ENCODE measurements at regions not wholly inside any gene's neighbourhood (a gene's known extent, or its start where the extent isn't known, plus 50 kb on each side); places are given as distances from the start of the nearest gene placed in this dataset.
A peak's percentile ranks its signal among the peaks of the same experiment; 100 is the strongest.
"Not testable (repeated sequence)": the region's sequence is repeated elsewhere in the genome, so short reads cannot be mapped to it uniquely, and the experiment has no call there.

DNA sequence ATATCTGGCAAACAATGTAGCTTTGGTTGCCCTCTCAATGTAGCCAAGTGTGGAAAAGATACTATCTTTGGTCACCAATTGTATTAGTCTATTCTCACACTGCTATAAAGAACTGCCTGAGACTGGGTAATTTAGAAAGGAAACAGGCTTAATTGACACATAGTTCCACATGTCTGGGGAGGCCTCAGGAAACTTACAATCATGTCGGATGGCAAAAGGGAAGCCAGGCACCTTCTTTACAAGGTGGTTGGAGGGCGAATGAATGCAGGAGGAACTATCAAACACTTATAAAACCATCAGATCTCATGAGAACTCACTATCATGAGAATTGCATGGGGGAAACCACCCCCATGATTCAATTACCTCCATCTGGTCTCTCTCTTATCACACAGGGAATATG lies 133.1 kb upstream of the TBCA start:
- no peak for DNase-seq (ENCODE audit: low spot score)

DNA sequence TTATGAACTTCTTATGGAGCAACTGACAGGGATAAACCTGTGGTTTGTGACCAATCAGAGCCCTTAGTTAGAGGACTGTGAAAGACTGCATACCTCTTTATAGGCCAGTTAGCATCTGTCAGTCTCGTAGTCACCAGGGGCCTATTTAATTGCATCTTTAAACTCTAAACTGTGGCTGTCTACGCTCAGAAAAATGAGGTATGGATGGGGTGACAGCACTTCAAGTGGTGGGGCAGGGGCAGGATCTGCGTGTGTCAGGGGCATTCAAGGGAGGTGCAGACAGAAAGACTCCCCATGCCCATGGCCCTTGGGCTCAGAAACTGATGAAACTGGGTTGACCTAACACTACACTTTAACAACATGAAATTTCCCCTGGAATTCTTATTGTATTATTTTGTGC lies 132.6 kb upstream of the TBCA start:
- DNase-seq (ENCODE audit: low spot score), result no peak

DNA sequence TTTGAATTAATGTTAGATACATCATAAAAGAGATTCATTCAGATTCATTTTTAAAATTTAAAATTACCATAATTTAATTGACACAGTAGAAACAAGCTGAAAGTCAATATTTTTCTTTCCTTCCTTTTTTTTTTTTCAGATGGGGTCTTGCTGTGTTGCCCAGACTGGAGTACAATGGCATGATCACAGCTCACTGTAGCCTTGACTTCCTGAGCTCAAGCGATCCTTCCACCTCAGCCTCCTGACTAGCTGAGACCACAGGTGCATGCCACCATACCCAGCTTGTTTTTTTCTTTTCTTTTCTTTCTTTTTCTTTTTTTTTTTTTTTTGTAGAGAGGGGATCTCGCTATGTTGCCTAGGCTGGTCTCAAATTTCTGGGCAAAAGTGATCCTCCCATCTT lies 131.6 kb upstream of the TBCA start:
- no peak for DNase-seq (ENCODE audit: low spot score)

DNA sequence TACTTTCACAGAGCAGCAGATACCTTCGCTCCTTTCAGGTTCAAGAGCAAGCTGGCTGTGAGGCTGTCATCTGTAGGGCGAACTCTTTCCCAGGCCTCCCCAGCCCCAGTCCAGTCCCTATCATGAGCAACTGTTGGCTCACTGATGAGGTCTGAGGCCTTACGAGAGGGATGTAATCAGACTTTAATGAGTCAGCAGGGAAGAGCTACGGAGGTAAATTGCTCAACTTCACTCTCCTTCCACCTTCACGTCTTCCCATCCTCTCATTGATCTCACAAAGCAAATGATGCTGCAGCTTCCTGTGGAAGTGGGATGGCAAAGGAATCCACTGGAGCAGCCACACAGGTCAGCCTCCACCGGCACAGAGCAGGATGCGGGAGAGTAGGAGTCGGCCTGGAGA lies 130.7 kb upstream of the TBCA start:
- no peak for DNase-seq (ENCODE audit: low spot score)

DNA sequence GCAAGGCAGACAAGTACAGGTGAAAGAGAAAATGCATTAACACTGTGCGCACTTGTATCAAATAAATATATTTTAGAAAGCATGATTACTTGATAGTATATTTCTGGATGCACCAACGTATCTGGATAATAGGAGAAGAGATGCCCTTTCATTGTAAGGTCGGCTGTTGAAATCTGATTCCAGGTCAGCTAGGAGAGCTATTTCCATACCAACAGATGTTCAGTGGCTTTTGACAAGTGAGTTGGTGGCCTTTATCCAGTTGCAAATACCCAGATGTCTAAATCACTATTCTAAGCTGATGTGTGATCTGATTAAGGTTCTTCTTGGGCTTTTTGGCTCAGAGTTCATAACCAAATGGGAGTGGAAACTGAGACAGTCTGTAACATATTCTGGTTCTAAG lies 128.2 kb upstream of the TBCA start:
- no peak for DNase-seq (ENCODE audit: low spot score)

DNA sequence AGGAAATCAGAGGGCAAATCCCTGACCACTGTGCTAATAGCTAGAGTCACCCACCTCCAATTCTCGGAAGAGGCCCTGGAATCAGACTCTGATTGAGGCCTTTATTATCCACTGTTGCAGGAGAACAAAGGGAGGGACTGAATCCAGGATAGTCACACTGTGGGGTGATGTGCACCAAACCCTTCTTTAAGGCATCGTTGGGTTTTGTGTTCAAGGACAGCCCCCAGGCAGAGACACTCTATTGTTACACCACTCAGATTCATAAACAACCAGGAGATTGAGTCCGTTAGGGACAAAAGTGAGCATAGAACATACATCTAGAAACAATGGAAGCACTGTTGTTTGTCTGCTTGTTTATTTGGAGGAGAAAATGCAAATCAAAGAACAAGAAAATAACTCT lies 124.6 kb upstream of the TBCA start:
- DNase-seq (ENCODE audit: low spot score), result no peak

DNA sequence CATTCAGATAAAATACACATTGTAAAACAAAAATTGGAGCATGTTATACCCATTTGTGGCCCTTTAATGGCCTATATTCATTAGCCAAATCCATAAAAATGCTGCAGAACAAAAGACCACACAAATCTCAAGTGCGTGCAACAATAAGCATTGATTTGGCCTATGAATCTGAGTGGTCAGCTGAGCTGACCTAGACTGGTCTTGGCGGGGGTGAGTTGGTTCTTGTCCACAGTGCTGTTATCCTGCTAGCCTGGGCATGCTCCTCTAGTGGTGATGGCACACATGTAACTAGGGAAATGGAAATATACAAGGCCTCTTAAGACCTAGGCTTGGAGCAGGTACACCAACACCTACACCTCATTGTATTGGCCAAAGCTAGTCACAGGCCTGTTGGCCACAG lies 122.2 kb upstream of the TBCA start:
- no peak for DNase-seq (ENCODE audit: low spot score)

DNA sequence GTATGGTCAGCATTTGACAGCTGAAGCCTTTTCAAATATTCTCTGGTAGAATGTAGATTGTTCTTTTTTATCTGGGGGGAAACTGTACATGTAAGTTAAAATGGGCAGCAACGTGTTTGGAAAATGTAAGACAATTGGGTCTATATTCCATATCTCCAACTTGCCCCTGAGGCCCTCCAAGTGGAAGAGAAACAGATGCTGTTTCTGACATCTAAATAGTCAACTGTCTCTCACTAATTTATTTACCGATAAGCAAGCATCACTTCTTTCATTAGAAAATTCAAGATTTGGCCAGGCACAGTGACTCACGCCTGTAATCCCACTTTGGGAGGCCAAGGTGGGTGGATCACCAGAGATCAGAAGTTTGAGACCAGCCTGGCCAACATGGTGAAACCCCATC lies 120.2 kb upstream of the TBCA start:
- DNase-seq (ENCODE audit: low spot score), result no peak

DNA sequence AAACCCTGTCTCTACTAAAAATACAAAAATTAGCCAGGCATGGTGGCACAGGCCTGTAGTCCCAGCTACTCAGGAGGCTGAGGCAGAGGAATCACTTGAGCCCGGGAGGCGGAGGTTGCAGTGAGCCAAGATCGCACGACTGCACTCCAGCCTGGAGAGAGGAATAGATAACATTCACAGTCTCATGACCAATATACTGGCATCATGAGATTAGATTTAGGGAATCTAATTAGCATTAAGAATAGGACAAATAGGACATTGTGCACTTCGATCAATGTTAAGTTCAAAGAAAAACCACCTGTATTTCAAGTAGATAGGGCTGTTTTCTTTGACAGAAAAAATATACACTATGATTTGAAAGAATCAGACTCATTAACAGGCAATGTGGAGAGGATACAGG lies 118.0 kb upstream of the TBCA start:
- DNase-seq (ENCODE audit: low spot score), result not testable (repeated sequence)

DNA sequence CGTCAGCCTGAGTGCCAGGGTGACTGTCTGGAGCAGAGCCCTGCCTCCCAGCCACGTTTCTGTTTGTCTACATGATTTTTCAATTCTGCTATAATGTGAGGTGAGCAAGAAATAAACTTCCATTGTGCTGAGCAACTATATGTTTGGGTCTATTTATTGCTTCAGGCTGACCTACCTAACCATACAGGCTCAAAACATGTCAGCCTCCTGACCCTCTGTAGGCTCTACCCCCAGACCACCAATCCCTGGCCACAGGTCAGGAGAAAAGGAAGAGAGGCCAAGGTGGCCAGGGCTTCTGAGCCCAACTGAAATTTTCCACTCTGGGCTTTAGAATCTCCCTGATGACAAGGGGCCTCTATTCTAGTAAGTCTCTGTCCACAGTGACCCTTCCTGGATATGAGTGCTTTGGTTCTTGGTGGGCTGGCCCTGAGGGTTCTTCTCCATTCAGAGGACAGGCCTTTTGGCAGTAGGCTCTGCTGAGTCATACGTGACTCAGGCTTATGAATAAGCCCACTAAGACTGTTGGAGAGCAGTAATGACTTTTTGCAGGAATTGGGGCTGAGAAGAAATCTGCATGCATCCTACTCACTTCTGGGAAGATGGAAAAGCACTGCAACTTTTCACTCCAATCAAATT lies 117.2 kb upstream of the TBCA start:
- DNase-seq (ENCODE audit: low spot score), result peak; percentile 96

DNA sequence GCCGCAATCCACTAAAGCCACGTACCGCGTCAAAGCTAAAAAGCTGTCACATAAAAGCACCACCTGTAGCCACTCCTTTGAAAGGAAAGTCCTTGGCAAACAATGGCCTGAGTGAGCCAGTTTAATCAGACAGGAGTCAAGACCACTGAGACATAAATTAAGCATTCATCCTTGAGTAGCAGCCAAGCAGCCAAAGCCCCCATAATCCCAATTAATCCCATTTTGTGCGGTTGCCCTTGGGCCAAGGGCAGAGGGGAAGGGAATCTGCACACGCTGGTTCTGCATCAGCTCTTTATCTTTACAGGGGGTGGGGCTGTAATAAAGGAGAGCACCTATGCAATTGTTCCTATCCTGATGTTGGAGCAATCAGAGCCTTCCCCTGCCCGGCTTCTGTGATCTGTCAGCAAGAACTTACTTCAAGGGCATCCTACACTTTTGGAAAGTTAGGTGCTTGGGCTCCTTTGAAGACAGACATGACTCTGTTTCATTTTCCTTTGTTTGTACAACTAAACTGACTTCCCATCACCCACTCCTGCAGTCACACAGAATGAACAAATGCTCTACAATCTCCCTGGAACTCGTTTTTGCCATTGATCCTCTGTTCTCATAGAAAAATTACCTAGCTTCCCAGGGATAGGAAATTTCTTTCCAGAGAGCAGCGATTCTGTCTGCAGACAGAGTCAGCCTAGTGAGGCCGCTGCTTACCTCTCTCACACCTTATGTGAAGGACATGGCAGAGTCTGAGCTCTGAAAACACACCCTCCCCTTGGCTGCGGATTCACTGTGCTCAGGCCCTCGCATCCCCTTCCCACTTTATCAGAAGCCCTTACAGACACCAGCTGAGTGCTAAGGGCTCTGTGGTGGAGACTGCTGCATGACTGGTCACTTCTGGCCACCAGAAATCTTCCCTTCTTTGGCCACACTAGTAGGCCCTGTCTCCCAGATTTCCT lies 116.2 kb upstream of the TBCA start:
- no peak for DNase-seq (ENCODE audit: low spot score)

DNA sequence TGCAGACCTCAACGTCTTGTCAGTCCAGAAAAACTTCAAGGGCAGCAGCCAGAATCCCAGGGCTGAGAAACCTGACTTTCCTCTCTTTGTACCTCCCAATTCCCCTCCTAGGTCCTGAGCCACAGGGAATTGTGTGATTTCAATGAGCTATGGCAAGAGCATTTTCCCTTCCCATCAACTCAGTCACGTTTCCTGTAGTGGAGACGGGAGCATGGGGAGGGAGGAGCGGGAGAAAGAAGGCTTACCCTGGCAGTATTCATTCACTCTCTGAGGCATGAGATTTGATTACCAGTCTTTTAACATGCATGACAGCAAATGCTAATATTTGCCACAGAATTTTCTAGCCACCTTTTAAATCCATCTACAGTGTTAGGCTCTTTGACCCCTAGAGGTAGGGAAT lies 109.4 kb upstream of the TBCA start:
- DNase-seq (ENCODE audit: low spot score), result no peak

DNA sequence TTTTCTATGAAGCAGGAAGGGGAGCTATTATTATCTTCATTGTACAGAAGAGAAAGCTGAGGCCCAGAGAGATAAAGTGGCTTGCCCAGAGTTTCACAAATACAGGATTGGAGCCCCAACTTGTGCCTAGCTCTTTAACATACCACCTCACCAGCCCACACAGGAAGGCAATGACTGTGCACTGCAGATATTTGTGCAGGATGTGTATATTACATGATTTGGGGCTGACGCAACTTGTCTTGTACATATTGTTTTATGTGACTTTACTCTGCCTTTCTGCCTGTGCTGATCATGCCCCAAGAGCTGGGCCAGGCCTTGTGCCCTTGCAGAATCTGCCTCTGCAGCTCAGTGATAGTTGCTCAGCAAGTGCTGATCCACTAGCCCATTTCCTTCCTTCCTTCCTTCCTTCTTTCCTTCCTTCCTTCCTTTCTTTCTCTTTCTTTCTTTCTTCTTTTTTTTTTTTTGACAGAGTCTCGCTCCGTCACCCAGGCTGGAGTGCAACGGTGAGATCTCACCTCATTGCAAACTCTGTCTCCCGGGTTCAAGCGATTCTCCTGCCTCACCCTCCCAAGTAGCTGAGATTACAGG lies 106.6 kb upstream of the TBCA start:
- peak; percentile 57 for DNase-seq (ENCODE audit: low spot score)

DNA sequence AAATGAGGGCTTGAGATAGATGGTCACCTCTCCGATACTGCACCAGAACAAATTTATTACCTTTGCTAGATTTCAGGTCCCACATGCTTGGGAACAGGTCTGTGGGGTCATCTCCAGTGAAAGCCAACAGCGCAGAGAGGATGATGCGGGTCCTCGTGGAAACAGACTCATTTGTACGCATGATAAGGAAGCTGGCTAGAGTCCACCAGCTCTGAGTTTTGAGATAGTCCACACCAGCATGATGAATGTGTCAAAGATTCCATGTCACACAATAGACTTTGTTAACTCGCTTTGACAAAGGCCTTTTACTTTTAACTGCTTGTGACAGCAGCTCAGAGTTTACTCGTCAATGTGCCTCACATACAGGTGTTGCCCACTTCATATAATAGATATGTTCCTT lies 105.4 kb upstream of the TBCA start:
- no peak for DNase-seq (ENCODE audit: low spot score)

DNA sequence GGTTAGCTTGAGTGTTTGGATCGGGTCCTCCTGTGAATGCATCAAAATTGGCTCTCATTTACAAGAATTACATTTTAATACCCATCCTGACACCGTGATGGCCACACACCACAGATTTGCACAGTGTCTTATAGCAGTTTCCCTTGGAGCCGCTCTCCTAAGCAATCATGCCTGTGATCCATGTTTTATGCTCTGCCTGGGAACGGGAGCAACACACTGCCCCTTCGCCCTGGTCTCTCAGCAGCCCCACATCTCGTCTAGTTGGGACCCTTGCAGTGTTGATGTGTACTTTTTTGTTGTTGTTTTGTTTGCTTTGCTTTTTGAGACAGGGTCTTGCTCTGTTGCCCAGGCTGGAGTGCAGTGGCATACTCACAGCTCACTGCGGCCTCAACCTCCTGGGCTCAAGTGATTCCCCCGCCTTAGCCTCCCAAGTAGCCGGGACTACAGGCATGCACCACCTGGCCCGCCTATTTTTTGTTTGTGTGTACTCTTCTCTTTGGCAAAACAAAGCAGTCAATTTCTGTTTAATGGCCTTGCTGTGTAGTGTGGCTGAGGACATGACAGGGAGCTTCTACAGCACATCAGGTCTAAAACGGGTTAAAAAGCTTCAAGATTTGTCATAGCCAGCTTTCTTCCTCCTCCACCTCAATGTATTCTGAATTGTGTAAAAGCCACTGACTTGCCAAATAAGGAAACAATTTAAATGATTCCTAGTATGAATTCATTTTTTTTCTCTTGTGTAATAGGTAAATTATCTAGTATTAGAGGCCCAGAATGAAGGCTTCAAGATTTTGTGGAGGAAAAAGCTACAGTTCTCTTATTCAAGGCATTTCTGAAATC lies 101.6 kb upstream of the TBCA start:
- DNase-seq (ENCODE audit: low spot score), result no peak

DNA sequence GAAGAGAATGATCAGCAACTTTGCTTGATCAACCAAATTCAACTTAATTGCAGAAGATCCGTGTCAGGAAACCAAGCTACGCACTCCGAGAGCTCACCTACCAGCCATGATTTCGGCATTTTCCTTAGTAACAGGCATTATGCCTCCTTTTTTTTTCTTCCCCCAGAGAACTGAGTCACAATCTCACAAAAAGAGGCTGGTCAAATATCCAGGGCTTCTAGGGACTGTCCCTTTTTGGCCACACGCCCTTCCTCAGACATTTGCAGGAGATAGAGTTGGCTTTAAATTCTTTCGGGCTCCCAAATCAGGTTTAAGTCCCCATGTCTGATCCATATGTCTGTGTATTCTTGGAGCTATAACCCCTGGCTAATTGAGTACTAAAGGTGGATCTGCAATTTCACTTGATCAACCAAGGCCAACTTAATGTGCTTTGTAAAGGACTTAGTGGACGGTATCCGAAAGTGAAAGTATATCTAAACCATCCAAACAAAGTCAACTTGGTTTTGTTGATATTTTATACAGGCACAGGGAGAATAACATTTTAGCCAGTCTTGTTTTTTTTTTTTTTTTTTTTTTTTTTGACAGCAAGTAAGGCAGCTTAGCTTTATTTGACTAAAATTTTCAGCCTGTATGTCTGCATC lies 100.8 kb upstream of the TBCA start:
- no peak for DNase-seq (ENCODE audit: low spot score)

DNA sequence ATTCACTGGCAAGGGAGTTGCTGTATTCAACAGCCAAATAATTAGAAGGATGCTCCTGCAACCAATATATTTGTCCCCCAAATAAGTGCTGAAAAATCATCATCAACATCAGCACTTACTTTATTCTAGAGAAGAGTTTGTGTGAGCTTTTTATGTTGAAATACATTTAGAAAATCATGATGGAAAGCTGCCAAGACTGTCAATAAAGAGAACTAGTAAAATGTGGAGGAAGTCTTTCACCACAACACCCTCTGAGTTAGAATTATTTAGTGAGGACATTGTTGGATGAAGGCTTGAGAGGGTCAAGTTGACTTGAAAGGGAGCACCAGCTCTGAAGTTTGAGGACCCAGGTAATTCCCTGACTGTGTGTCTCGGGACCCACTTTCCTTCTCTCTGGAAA lies 100.2 kb upstream of the TBCA start:
- no peak for DNase-seq (ENCODE audit: low spot score)

DNA sequence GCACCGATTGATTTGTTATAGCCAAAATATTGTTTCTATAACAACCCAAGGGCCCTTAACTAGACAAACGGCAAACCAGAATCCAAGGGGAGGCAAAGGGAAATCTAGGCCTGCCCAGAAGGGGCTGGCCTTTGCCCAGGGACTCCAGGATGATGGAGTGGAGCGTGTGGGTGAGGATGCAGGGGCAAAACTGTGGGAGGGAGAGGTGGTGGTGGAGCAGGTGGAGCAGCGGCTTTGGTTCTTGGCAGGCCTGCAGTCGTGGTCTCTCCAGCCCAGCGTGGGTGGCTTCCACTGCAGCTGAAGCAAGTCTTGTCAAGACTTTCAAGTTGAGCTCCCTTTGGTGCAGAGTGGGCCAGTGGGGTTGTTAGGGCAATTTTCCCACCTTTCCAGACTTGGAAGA lies 98.6 kb upstream of the TBCA start:
- no peak for DNase-seq (ENCODE audit: low spot score)

DNA sequence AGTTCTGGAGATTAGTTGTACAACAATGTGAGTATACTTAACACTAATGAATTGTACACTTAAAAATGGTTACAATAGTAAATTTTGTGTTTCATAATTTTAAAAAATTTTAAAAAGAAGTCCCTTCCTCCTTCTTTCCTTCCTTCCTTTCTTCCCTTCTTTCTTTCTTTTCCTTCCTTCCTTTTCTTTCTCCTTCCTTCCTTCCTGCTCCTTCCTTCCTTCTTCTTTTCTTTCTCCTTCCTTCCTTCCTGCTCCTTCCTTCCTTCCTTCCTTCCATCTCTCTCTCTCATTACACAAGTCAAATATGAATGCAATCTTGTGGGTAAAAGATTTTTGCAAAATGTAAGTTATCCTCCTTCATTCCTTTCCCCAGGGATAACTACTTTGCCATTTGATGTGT lies 97.1 kb upstream of the TBCA start:
- no peak for DNase-seq (ENCODE audit: low spot score)

DNA sequence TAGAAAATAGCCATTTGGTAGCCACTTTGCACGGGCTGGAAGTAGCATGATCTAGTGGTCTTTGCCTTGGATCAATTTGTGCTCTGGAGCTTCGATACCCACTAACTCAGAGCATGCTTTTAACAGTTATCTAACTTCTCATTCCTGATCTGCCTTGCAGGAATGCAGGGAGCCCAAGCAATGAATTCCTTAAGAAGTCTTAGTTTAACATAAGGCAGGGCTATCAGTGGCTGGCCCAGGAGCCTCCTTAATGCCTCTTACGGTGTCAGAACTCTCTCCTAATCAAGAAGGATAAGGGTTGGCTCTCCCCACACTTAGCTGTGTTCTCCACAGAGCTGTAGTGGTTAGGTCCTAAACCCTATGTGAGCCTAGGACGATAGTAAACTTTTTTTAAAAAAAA lies 95.8 kb upstream of the TBCA start:
- DNase-seq (ENCODE audit: low spot score), result no peak

DNA sequence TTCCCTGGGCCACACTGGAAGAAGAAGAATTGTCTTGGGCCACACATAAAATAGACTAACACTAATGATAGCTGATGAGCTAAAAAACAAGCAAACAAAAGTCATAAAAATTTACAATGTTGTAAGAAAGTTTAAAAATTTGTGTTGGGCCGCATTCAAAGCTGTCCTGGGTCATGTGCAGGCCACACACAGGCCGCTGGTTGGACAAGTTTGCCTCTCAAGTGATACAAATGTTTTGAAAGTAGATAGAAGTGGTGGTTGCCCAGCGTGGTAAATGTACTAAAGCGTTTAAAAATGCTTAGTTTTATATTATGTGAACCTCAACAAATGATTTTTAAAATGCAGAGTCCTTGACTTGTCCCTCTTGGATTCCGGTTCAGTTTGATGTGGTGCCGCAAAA lies 94.9 kb upstream of the TBCA start:
- no peak for DNase-seq (ENCODE audit: low spot score)

Measured in kidney capillary endothelial cell (primary cell).